T-helper 1 cell treated with Interleukin-12 subunit alpha and Interleukin-12 subunit beta and Interleukin-4 antibody, amounts not matched to agents 30 ng/mL and 1 ng/mL, for 36 hours (primary cell): ENCODE measurements at regions not wholly inside any gene's neighbourhood (a gene's known extent, or its start where the extent isn't known, plus 50 kb on each side); places are given as distances from the start of the nearest gene placed in this dataset.

Experiments used
- intact Hi-C: fragments of 100-400 bp; cut with micrococcal nuclease; formaldehyde crosslinking; loops from one replicate; pipeline ENCODE4 v1.15.1; 2024

DNA sequence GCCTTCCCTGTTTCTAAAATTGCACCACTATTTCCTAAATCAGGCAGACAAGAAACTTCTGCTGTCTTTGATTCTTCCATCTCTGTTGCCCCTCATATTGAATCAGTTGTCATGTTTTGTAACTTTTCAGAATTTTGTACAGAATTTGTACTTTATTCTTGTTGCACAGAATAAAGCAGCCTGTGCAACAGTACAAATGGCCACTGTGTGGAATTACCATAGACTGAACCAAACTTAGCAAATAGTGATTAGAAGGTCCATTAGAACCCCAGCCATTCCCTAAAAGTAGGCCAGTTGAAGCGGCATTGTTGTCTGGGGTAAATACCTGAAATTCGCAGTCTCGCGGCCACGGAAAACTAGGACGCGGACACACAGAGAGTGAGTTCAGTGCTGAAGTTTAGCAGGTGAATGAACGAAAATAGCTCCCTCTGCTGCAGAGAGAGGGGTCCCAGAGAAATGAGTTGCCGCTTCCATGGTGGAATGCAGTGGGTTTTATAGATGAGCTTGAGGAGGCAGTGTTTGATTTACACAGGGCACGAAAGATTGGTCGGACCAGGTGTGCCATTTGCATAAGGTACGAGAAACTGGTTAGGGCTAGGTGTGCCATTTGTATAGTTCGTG lies 71.8 kb downstream of the C4orf33 start:
- intact Hi-C loops, result no loop called here

DNA sequence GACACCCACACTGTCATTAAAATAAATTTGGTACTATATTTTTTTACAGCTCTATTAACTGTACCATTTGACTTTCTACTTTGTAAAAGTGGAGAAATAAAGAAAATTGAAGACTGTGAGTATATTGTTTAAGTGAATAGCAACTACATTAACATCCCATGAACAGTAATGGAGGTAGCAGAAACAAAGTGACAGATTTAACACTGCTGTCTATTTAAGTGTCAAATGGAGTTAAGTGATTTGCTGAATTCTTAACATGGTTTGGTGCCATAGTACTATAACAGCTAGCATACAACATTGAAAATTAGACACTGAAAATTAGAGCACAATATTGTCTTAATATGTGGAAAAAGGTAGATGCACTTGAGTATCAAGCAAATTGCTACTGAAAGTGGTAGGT lies 76.2 kb downstream of the C4orf33 start:
- intact Hi-C loops, result no loop called here

DNA sequence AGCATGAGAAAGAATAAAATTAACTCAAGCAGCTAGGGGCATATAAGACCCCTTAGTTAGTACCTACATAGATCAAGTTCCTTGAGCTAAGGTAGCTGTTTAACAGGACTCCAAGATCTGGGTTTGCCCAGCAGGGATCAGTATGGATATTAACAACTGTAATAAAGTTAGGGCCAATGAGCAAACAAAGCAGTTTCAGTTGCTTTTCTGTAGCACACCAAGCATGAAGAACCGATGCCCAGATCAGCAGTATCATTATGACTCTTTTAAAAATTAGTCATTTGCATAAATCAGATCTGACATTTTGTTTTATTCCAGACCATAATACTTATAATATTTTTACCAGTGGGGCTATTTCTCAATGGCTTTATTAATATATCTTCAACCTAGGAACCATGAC lies 80.9 kb downstream of the C4orf33 start:
- intact Hi-C loops, result no loop called here

DNA sequence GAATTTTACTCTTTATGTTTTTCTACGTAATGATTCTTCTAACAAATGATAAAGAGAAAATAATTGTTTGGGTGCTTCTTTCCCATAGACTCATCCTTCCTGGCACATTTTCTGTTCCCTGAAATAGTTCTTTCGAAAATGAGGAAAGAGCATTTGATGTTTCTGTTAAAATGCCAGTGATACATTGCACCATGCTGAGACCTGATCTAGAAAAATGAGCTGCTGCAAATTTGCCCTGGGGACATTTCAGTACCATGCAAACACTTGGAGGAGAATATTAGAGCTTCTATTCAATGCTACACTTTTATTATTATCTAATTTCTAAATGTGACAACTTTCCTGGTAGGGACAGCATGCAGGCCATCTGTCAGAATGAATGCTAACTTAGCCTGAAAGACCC lies 83.3 kb downstream of the C4orf33 start:
- intact Hi-C loops, result no loop called here

DNA sequence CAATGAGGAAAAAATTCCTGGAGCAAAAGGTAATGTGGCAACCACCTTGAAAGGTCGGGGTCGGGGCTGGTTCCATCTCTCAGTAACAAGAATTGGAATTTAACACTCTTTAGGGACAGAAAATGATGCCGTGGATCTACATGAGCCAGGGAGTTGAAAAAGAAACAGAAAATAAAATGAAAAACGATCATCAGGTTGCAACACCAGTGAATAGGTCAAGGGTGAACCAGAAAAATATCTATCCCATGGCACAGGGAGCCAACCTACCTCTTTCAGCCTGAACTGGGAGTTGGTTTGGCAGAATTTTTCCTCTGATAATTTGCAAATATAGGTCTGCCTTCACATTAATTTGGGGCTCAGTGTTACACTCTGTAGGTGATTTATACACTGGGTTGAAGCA lies 93.7 kb downstream of the C4orf33 start:
- intact Hi-C loops, result no loop called here

DNA sequence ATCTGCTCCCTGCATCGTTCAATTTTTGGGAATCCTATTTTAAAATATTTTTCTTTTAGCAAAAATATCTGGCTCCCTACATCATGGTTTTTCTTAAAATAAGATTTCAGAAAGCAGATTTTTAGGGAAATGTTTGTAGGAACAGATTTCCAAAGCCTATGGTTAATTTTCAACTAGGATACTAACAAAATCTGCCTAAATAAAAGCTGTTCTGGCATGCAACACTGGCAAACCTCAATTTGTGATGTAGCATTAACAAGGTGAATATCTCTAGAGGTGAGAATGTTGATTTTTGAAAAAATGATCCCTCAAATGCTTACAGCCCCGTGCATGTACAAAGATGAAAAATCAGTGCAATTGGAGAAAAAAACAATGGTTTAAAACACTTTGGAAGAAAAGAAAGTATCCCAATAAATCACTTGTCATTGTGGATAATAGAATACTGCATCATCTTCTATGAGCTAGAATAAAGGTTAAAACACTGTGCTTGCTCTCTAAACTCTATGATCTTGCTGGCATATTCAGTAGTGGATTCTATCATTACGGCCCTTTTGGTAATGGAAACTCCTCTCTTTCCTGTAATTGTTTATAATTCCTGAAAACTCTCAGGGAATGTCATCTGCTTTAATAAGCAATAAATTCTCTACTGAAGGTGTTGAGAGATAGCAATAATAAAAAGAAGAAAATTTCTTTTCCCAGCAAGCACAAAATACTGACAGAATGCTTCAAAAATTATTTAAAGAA lies 97.6 kb downstream of the C4orf33 start:
- intact Hi-C loops, result no loop called here

DNA sequence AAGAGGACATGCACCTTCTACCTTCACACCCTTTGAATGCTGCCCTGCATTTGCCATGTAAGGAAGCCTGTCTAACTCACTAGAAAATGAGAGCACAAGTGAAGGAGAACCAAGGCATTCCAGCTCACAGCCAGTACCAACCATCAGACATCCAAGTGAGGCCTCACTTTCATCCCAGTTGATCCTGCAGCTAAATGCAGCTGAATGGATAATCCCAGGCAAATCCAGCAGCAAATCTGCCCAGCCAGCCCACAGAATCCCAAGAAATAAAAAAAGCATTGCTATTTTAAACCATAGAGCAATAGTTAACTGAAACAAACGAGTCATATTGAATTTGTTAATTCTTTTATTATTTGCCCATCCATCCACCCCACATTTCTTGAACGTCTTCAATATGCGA lies 112.5 kb downstream of the C4orf33 start:
- intact Hi-C loops, result no loop called here

DNA sequence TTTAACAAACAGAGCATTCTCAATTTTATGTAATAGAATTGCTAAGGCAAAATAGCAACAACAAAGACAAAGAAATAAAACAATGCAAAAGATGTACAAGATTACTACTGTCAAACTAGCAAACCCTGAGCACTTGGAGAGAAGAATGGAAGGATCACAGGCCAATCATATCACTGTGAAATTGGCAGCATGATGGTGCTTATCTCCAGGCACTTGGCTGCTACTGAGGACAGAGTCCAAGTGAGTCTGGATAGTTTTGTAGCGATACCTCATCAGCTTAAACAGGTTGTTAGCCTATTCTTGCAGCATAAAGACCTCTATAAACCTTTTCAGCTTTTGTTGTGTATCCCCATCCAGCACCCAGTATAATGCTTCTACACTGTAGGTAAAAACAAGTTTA lies 117.7 kb downstream of the C4orf33 start:
- intact Hi-C loops, result no loop called here

DNA sequence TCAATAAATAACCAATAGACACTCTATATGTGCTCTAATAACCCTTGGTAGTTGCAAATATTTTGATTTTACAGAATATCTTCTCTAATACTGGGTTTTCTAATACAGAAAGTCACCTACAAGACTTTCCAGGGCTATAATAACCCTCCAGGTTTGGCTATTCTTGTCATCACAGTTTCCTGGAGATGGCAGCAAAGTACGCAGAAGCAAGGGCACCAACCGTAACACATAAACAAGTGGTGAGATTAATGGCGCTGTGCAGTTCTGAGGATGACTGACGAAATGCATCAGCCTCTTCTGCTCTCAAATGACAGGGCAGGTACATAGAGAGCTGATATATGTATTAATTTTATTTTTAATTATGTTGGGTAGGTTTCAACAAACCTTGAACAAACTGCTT lies 122.4 kb downstream of the C4orf33 start:
- intact Hi-C loops, result no loop called here

DNA sequence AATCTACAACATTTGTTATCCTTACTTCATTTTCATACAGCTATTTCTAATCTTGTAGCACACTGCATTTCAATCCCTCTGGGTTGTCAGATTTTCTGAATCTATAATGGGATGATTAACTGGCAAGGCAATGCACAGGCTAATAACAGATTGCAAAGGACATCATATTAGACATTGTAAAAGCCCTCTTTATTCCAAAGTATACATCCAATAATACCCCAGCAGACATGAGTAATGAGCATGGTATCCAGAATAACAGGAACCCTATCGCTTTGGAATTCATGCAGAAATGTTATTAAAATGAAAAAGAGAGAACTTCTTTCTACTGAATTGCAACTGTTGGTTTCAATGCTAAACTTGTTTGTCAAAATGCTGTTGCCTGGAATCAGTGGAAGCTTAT lies 122.9 kb downstream of the C4orf33 start:
- intact Hi-C loops, result no loop called here

DNA sequence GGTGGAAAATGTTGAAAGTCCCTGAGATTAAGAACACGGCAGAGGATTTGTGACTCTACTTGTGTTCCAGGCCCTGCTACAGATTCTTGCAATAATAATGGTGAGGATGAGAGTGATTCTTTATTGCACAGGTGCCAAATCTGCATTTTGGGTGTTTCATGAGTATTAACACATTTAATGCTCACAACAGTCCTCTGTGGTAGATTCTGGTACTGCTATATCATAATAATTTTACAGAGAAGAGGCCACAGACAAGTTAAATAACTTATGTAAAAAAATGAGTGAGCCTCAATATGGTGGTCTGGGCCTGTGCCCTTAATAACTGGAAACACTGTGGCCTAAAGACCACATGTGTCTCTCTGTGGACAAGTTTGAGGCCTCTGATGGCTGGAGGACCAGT lies 124.3 kb downstream of the C4orf33 start:
- intact Hi-C loops, result no loop called here

DNA sequence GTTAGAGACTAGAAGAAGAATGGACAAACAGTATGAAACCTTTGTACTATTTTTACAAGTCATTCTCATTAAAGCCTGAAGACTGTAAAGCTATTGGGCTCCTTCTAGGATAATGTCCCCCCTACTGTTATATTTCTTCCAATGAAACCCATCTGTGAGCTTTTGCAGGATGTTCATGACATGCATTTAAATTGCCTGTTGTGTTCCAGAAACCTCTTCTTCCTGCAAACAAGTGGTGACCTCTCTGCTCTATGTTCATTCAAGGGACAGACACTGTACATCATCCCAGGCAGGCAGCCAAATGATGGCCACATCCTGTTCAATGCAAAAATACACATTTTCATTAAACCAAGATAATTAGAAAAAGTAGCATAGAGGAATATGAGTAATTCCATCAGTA lies 128.0 kb downstream of the C4orf33 start:
- intact Hi-C loops, result no loop called here

DNA sequence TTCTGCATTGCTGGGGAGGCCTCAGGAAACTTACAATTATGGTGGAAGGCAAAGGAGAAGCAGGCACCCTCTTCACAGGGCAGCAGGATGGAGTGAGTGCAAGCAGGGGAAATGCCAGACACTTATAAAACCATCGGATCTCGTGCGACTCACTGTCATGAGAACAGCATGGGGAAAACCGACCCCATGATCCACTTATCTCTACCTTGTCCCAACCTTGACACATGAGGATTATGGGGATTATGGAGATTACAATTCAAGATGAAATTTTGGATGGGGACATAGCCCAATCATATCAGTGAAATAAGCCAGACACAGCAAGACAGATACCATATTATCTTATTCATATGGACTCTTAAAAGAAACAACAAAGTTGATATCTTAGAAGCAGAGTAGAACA lies 134.9 kb downstream of the C4orf33 start:
- intact Hi-C loops, result no loop called here

DNA sequence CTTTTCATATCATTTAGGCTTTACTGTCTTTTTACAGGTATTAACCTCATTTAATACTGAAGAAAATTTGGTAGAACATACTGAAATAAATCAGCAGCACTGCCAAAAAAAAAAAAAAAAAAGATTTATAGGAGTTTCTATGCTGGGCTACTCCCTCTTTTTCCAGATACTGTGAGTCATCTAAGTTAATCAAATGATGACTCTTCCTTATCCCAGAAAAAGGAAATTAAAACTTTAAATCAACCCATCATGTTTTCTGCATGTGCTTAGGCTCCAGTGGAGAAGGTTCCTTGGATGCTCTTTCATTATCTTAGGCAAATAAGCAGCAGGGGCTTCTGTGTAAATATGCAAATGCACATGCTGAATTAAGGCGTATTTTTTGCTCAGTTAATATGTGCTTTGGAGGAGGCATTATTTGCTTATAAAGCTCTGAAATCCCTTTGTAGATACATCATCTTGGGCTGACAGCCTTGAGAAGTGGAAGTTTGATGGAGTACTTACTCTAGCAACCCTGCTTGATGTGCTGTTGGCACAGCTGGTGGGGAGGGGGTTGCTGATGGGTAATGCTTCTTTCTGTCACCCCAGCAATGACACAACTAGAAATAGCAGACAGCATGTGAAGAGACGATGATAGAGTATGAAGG lies 136.1 kb downstream of the C4orf33 start:
- intact Hi-C loops, result no loop called here

DNA sequence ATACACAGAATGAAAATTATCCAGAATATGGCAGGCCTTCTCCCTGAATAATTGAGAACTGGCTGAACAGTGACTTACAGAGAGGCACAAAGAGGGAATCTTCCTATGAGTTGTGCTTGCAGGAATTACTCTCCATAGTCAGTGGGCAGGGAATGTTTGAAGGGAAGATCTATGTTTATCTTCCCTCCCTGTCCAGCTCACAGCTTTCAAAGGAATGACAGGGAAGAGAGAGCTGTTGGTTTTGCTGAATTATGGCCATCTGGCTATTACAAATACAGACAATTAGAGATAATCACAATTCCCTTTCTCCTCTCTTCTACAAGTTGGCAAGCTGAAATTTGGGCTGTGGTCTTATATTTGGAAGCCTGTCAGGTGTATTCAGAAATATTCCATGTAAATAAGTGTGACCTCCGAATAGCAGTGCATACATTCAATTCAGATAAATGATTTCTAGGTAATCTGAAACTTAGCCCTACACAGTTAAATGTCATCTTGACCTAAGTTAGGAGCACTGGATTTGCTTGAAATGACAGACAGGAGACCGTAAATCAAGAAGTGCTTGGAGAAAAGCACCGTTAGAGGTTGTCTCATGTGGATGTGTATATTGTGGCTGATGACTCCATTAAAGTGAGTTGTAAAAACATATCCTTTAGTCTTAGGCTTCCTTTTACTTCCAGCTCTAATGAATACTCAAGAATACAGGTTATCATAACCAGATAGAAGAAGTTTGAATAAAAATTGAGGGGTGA lies 136.8 kb downstream of the C4orf33 start:
- intact Hi-C loops, result no loop called here

DNA sequence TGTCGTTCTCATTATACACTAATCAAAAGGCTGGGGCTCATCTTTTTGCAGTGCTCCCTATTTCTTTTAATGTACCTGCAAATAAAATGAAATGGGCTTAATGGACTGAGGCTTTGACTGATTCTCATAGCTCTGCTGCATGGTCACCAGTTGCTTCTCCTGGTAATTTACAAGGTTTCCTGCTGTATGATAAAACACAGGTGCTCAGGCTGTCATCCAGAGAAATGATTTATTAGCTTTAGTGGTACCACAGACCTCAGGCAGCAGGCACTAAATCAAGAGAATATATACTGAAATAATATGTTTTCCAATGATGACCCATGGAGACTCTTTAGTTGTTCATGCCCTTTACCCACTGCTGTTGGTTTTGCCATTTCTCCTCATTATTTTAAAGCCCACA lies 137.7 kb downstream of the C4orf33 start:
- intact Hi-C loops, result no loop called here

DNA sequence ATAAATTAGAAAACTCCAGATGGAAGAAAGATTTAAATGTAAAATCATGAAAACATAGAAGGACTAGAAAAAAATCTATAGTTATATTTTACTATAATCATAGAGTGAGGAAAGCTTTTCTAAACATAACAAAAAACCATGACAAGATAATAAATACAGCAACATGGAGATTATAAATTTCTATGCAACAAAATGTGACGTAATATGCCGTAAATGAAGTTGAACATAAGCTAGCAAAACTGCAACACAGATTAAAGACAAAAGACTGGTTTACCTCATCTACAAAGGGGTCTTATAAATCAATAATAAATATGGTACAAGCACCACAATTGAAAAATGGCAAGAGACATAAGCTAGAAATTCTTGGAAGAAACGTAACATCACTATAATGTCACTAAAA lies 140.4 kb downstream of the C4orf33 start:
- intact Hi-C loops, result no loop called here

DNA sequence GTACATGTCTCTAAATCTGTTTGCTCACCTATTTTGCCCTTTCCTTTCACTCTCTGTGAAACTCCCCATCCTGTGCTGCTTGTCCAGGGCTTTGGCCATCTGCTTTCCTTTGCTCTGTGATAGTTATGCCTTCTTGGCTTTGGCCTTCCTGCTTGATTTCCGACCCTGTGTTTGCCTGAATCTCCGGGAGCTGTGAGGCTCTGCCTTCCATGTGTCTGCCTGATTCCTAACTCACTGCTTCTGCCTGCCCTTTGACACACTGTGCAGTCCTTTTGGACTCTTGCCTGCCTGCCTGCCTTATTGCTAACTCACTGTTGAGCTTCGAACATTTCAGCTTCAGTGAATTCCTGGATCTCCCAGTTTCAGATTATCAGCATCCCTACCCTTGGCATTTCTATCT lies 143.1 kb downstream of the C4orf33 start:
- intact Hi-C loops, result no loop called here

DNA sequence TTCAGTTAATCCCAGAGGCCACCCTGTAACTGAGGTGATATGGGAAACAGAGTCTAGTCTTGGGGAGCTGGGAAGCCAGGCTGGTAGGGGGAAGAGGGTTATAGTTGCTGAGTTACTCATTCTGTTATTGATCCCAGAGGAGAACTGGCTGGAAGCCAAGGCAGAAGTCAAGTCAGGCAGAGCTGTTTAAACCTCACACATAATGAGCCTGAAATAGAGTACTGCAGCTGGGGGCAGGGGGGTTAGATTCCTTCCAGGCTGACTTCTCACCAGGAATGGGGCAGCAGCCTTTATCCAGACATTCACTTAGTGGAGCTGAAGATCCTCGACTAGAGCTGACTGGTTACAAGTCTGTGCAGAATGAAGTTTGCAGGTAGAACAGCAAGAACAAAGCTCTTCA lies 144.9 kb downstream of the C4orf33 start:
- intact Hi-C loops, result no loop called here

DNA sequence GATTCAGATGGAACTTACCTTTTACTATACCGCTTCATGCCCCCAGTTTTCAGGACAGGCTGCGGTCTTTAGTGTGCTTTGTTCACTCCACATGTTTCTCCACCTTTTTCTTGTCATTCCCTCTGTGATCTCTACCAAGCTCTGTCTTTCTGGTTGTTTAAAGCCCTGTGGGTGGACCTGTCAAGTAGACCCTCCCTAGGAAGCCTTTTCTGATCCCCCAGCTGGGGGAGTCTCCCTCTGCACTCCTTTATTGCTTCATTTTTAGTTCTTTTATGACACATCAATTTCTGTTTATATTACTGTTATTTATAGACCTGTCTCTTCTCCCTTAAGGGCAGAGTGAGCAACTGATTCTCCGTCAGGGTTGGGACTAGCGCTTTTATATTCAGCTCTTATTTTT lies 150.2 kb downstream of the C4orf33 start:
- intact Hi-C loops, result no loop called here

DNA sequence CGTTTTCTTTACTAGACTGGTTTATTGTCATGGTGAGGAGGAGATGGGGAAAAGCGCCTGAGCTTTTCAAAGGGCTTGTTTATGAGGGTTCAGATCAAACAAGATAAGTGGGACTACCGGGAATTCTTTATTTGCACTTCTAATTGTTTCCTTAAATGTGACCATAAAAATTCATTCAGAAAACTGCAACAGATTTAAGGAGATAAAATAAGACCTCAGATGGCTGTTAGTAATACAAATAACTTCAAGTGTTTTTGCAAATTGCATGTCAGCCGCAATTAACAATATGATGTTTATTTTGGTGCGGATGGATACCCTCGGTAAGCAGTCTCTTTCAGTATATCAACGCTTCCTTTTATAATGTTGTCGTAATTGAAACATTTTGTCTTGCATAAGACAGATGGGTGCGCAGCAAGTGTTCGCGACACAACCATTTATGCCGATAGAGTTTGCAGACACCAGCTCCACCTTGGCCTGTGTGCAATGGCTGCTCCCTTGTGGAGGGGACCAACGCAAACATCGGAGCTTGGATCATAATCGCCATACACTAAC lies 151.0 kb downstream of the C4orf33 start:
- intact Hi-C loops, result no loop called here

DNA sequence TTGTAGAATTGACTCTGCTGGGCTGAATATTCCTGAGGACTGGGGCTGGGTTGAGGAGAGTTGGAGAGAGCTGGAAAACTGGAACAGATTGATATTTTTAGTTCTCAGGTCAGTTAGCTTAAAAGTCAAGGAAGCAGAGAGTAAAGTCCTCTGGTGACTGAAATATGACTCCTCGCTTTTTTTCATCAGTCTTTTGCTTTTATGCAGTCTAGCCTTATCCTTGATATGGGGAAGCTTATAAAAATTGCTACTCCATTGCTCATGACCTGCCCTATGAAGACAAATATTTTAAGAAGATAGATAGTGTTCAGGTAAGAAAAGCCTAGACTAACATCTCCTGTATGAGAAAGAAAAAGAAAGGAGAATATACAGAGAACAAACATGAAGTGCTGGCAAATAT lies 152.7 kb downstream of the C4orf33 start:
- intact Hi-C loops, result no loop called here
